ENCODE measurements at regions not wholly inside any gene's neighbourhood (a gene's known extent, or its start where the extent isn't known, plus 50 kb on each side); places are given as distances from the start of the nearest gene placed in this dataset.

- DNase-seq: no peak
Measured at GRCh38 chr6:138716971-138717665, 56.5 kb upstream of the CCDC28A start.

GRCh38 chr6:138719011-138719635, 54.4 kb upstream of the CCDC28A start:
- no peak for DNase-seq

DNA sequence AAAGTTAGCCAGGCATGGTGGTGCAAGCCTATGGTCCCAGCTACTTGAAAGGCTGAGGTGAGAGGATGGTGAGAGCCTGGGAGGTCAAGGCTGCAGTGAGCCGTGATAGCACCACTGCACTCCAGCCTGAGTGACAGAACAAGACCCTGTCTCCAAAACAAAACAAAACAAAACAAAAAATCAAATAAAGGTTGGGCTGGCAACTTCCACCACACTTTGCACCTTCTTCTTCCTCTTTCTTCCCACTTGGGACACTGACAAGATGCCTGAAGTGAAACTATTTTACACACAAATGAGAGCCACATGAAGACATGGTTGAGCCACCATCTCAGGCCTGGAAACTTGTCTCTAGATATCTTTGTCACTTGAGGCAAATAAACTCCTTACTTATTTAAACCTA, 53.8 kb upstream of the CCDC28A start:
- DNase-seq: no peak

- DNase-seq: no peak
Measured at GRCh38 chr6:138722425-138723371, 50.9 kb upstream of the CCDC28A start.
